Colonic mucosa (tissue), 4 donors: ENCODE measurements at regions not wholly inside any gene's neighbourhood (a gene's known extent, or its start where the extent isn't known, plus 50 kb on each side); places are given as distances from the start of the nearest gene placed in this dataset.

ENCODE experiments used
- DNase-seq: peaks from one replicate; pipeline ENCODE4 v3.0.0-alpha.2; 2020
- H3K27ac ChIP-seq: fragments of 200-600 bp; one replicate; pipeline ENCODE4 v1.8.0; 2021
- H3K27me3 ChIP-seq: fragments of 200-600 bp; one replicate; pipeline ENCODE4 v1.8.0; 2021
- H3K36me3 ChIP-seq: fragments of 200-600 bp; one replicate; pipeline ENCODE4 v1.8.0; 2021
- H3K4me1 ChIP-seq: fragments of 200-600 bp; one replicate; pipeline ENCODE4 v1.8.0; 2021; ENCODE audit warnings: mild to moderate bottlenecking
- H3K4me3 ChIP-seq: fragments of 200-600 bp; one replicate; pipeline ENCODE4 v1.8.0; 2021
- H3K9ac ChIP-seq, 2 donors: one replicate each; pipeline ENCODE4 v1.7.0; 2013; ENCODE audit warnings: control low read depth in 2 of 2, low read depth in 2 of 2, low read length in 2 of 2
- H3K9me3 ChIP-seq: fragments of 200-600 bp; one replicate; pipeline ENCODE4 v1.8.0; 2021
- intact Hi-C: fragments of 100-400 bp; cut with DNase I; formaldehyde crosslinking; loops from one replicate; pipeline ENCODE4 v1.14.1; 2022
- TF ChIP-seq, protein P1 (sequence below): fragments of 200-600 bp; IDR thresholded peaks from one replicate; pipeline ENCODE4 v1.8.0; 2022; ENCODE audit warnings: antibody characterized with exemption, mild to moderate bottlenecking
- donor health status: healthy.
- donor health status: DM: no; HTN: no; CAD: no.
- donor health status: DM: no; HTN: no; CAD: no.

DNA sequence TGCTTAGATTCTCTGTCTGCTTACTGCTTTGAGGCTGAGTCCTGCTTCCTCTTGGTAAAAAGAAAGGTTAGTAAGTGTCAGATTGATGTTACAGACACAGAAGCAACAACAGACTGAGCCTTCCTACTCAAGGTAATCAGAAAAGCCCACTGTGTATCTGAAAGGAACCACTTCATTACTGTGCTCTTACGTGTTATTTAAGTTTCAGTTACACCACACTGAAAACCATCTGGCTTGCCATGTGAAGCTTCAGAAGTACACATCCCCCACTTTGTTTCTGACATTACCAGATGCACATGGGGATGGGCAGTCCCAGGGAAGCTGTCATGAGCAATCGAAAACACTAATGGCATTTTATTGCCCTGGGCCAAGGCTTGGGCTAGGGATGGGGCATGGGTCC lies 1290.1 kb downstream of the AACS start:
- H3K4me1 ChIP-seq = no peaks in the 10 kb centered on the region
- no peak overlapping the region for H3K4me3 ChIP-seq
- no peaks in the 10 kb centered on the region for H3K36me3 ChIP-seq
- H3K9me3 ChIP-seq = no peaks in the 10 kb centered on the region
- H3K9ac ChIP-seq = no peak overlapping the region
- H3K27ac ChIP-seq = no peak overlapping the region
- H3K27me3 ChIP-seq = no peaks in the 10 kb centered on the region
- TF ChIP-seq, protein P1, sequence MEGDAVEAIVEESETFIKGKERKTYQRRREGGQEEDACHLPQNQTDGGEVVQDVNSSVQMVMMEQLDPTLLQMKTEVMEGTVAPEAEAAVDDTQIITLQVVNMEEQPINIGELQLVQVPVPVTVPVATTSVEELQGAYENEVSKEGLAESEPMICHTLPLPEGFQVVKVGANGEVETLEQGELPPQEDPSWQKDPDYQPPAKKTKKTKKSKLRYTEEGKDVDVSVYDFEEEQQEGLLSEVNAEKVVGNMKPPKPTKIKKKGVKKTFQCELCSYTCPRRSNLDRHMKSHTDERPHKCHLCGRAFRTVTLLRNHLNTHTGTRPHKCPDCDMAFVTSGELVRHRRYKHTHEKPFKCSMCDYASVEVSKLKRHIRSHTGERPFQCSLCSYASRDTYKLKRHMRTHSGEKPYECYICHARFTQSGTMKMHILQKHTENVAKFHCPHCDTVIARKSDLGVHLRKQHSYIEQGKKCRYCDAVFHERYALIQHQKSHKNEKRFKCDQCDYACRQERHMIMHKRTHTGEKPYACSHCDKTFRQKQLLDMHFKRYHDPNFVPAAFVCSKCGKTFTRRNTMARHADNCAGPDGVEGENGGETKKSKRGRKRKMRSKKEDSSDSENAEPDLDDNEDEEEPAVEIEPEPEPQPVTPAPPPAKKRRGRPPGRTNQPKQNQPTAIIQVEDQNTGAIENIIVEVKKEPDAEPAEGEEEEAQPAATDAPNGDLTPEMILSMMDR = no peak
- intact Hi-C loops = no loop called here
- no peak for DNase-seq

DNA sequence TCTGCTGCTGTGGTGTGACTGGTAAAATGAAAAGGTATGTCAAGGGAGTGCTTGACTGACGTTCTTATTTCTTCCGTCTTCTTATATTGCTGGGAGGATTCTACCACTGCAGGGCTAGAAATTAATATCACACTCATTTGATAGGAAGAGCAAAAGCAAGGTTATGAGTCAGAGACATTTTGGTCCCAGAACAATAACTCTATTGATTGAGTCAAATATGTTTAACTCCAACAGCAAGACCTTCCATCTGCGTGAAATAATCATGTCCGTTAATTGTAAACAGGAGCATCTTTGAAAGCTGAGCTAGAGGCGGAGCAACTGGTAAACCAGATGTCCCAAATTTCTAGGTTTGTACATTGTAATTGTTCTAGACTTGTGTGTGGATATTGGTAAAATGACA lies 1293.6 kb downstream of the AACS start:
- H3K4me3 ChIP-seq = no peak overlapping the region
- intact Hi-C loops = no loop called here
- no peak for DNase-seq
- no peak overlapping the region for H3K27ac ChIP-seq
- no peaks in the 10 kb centered on the region for H3K36me3 ChIP-seq
- H3K4me1 ChIP-seq = no peaks in the 10 kb centered on the region
- no peaks in the 10 kb centered on the region for H3K27me3 ChIP-seq
- TF ChIP-seq, protein P1 = no peak
- H3K9me3 ChIP-seq = no peaks in the 10 kb centered on the region
- H3K9ac ChIP-seq = no peak overlapping the region

DNA sequence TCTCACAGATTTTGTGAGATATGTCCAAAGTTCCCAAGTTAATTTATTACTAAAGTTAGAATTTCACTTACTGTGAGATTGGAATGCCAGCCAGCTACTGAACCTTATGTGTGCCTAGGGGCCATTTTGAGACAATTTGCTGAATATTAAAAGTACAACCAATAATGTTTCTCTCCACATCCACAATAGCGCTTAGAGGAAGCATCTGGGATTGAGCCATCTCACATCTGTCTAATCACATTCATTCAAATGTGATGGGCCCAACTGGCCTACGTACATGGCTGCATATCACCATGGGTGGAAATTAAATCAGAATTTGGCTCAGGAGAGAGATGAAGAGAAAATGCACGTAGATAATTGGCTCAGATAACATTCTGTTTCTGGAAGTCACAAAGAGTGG lies 1294.0 kb downstream of the AACS start:
- Histone ChIP-seq H3K9me3 (no peaks in the 10 kb centered on the region), H3K27me3 (no peaks in the 10 kb centered on the region), H3K27ac (no peak overlapping the region), H3K4me1 (no peaks in the 10 kb centered on the region), H3K9ac (no peak overlapping the region), H3K36me3 (no peaks in the 10 kb centered on the region), H3K4me3 (no peak overlapping the region)
- intact Hi-C loops = no loop called here
- TF ChIP-seq, protein P1 = no peak
- DNase-seq = no peak

DNA sequence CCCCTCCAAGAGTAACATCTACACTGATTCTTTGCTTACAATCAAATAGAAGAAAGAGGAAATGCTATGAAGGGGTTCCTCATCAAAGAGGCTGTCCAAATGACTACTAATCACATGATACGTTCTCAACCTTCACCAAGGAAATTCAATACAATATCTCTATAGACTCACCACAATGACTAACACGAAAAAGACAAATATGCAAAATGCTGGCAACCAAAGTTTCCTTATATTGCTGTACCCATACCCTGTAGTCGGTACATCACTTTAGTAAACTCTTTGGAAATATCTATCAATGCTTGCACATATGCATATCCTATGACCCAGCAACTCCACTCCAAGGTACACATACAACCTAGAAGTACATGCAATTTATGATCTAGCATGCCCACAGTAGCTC lies 1296.6 kb downstream of the AACS start:
- H3K4me3 ChIP-seq = no peak overlapping the region
- no peak overlapping the region for H3K9ac ChIP-seq
- H3K36me3 ChIP-seq = no peaks in the 10 kb centered on the region
- H3K9me3 ChIP-seq = no peaks in the 10 kb centered on the region
- intact Hi-C loops = no loop called here
- no peak for DNase-seq
- H3K4me1 ChIP-seq = no peaks in the 10 kb centered on the region
- TF ChIP-seq, protein P1 = no peak
- H3K27me3 ChIP-seq = no peaks in the 10 kb centered on the region
- no peak overlapping the region for H3K27ac ChIP-seq

DNA sequence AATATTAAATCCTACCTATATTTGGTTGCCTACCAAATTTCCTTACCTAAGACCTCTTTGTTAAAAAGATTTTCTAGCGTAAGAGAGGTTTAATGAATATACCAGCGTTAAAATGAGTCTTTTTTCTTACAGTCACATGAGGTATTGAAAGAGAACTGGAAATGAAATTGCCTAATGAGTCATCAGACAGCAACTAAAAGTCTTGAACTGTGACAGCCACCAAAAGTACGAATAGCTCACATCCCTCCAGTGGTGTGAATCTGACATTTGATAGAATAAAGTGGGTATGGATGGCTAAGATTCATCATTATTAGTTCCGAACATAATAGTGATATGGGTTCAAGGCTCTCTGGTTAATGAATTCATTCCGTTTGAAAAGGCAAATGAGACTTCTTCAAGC lies 1297.3 kb downstream of the AACS start:
- H3K4me3 ChIP-seq = no peak overlapping the region
- TF ChIP-seq, protein P1 = no peak
- intact Hi-C loops = no loop called here
- H3K27me3 ChIP-seq = no peaks in the 10 kb centered on the region
- H3K9ac ChIP-seq = no peak overlapping the region
- no peaks in the 10 kb centered on the region for H3K4me1 ChIP-seq
- H3K27ac ChIP-seq = no peak overlapping the region
- no peaks in the 10 kb centered on the region for H3K9me3 ChIP-seq
- H3K36me3 ChIP-seq = no peaks in the 10 kb centered on the region
- no peak for DNase-seq

DNA sequence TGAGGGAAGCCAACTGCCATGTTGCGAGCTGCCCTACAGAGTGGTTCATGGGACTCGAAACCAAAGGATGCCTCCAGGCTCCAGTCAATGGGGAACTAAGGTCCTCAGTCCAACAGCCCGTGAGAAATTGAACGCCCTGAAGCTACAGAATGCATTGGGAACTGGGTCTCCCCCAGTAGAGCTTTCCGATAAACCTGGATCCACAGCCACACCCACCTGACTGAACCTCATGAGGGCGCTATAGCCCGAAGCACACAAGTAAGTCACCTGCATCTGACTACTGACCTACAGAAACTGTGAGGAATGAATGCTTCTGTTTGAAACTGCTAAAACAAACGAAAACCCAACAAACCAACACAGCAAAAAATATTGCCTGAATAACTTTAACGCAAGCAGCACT lies 1297.7 kb downstream of the AACS start:
- intact Hi-C loops = no loop called here
- DNase-seq = no peak
- Histone ChIP-seq H3K4me1 (no peaks in the 10 kb centered on the region), H3K27me3 (no peaks in the 10 kb centered on the region), H3K36me3 (no peaks in the 10 kb centered on the region), H3K4me3 (no peak overlapping the region), H3K9me3 (no peaks in the 10 kb centered on the region), H3K9ac (no peak overlapping the region), H3K27ac (no peak overlapping the region)
- TF ChIP-seq, protein P1 = no peak
